IPS-NIHi11 (cell line): ENCODE measurements at regions not wholly inside any gene's neighbourhood (a gene's known extent, or its start where the extent isn't known, plus 50 kb on each side); places are given as distances from the start of the nearest gene placed in this dataset.
"Not testable (repeated sequence)": the region's sequence is repeated elsewhere in the genome, so short reads cannot be mapped to it uniquely, and the experiment has no call there.

Source experiments
- DNase-seq: peaks from one replicate; pipeline ENCODE4 v3.0.0; 2012; ENCODE audit warnings: mixed read lengths, low spot score

- no peak for DNase-seq
Observed at GRCh38 chr13:76829572-76830327, 56.5 kb downstream of the KCTD12 start.

- no peak for DNase-seq
Observed at GRCh38 chr13:76828316-76828741, 57.9 kb downstream of the KCTD12 start.

GRCh38 chr13:76826527-76826926 lies 59.7 kb downstream of the KCTD12 start:
- no peak for DNase-seq

GRCh38 chr13:76825430-76825829 lies 60.8 kb downstream of the KCTD12 start:
- no peak for DNase-seq

- no peak for DNase-seq
Observed at GRCh38 chr13:76823969-76824368, 62.2 kb downstream of the KCTD12 start.

- no peak for DNase-seq
Observed at GRCh38 chr13:76822698-76823267, 63.4 kb downstream of the KCTD12 start.

- DNase-seq, result not testable (repeated sequence)
Observed at GRCh38 chr13:76821222-76821621, 65.0 kb downstream of the KCTD12 start.

- DNase-seq, result peak; percentile 18
Observed at GRCh38 chr13:76820759-76821158, 65.4 kb downstream of the KCTD12 start.

GRCh38 chr13:76816394-76816793 lies 69.8 kb downstream of the KCTD12 start:
- no peak for DNase-seq

GRCh38 chr13:76815344-76815743 lies 70.9 kb downstream of the KCTD12 start:
- DNase-seq, result no peak

GRCh38 chr13:76813891-76814290 lies 72.3 kb downstream of the KCTD12 start:
- DNase-seq, result no peak

GRCh38 chr13:76813000-76813691 lies 73.1 kb downstream of the KCTD12 start:
- no peak for DNase-seq

GRCh38 chr13:76812206-76812897 lies 73.9 kb downstream of the KCTD12 start:
- no peak for DNase-seq

- DNase-seq, result no peak
Observed at GRCh38 chr13:76809389-76809788, 76.8 kb downstream of the KCTD12 start.

- no peak for DNase-seq
Observed at GRCh38 chr13:76808927-76809326, 77.3 kb downstream of the KCTD12 start.

GRCh38 chr13:76804801-76805200 lies 81.4 kb downstream of the KCTD12 start:
- DNase-seq, result no peak

- DNase-seq, result no peak
Observed at GRCh38 chr13:76803831-76804230, 82.4 kb downstream of the KCTD12 start.

- no peak for DNase-seq
Observed at GRCh38 chr13:76800943-76801342, 85.3 kb downstream of the KCTD12 start.

GRCh38 chr13:76799696-76800095 lies 86.5 kb downstream of the KCTD12 start:
- no peak for DNase-seq

GRCh38 chr13:76798037-76798436 lies 88.2 kb downstream of the KCTD12 start:
- DNase-seq, result no peak

- DNase-seq, result no peak
Observed at GRCh38 chr13:76797361-76797760, 88.8 kb downstream of the KCTD12 start.

- DNase-seq, result no peak
Observed at GRCh38 chr13:76796851-76797250, 89.4 kb downstream of the KCTD12 start.
